Activated CD4-positive, alpha-beta memory T cell treated with anti-CD3 and anti-CD28 coated beads for 36 hours (primary cell): ENCODE measurements at regions not wholly inside any gene's neighbourhood (a gene's known extent, or its start where the extent isn't known, plus 50 kb on each side); places are given as distances from the start of the nearest gene placed in this dataset.
"Not testable (repeated sequence)": the region's sequence is repeated elsewhere in the genome, so short reads cannot be mapped to it uniquely, and the experiment has no call there.

Source experiments
- CTCF ChIA-PET: fragments of 350-600 bp; sonication (Branson Sonifier 250); formaldehyde crosslinking; loops from one replicate; lab custom pipeline; 2021; ENCODE audit warnings: antibody characterized with exemption, inconsistent platforms; lab: Charles Lee
- POLR2A ChIA-PET: fragments of 350-600 bp; sonication (Branson Sonifier 250); formaldehyde crosslinking; loops from one replicate; lab custom pipeline; 2021; ENCODE audit warnings: antibody characterized with exemption; lab: Charles Lee
- DNase-seq: peaks from one replicate; pipeline ENCODE4 v3.0.0-alpha.2; 2020
- H3K27ac Mint-ChIP-seq: one replicate; pipeline ENCODE4 v1.8.0; 2021; ENCODE audit warnings: mixed read lengths
- H3K27me3 Mint-ChIP-seq: one replicate; pipeline ENCODE4 v1.8.0; 2021; ENCODE audit warnings: mixed read lengths
- H3K36me3 Mint-ChIP-seq: one replicate; pipeline ENCODE4 v1.8.0; 2021; ENCODE audit warnings: mixed read lengths
- H3K4me1 Mint-ChIP-seq: one replicate; pipeline ENCODE4 v1.8.0; 2021; ENCODE audit warnings: low read depth, mixed read lengths
- H3K4me3 Mint-ChIP-seq: one replicate; pipeline ENCODE4 v1.8.0; 2021; ENCODE audit warnings: mild to moderate bottlenecking, mixed read lengths
- H3K9me3 Mint-ChIP-seq: one replicate; pipeline ENCODE4 v1.8.0; 2021; ENCODE audit warnings: mixed read lengths
- intact Hi-C: fragments of 100-400 bp; cut with micrococcal nuclease; formaldehyde crosslinking; loops from one replicate; pipeline ENCODE4 v1.15.1; 2023

- no peaks in the 10 kb centered on the region for H3K27me3 Mint-ChIP-seq
- no peaks in the 10 kb centered on the region for H3K36me3 Mint-ChIP-seq
These were observed 1480.2 kb upstream of the GOT2 start for GRCh38 chr16:60214311-60214710.

DNA sequence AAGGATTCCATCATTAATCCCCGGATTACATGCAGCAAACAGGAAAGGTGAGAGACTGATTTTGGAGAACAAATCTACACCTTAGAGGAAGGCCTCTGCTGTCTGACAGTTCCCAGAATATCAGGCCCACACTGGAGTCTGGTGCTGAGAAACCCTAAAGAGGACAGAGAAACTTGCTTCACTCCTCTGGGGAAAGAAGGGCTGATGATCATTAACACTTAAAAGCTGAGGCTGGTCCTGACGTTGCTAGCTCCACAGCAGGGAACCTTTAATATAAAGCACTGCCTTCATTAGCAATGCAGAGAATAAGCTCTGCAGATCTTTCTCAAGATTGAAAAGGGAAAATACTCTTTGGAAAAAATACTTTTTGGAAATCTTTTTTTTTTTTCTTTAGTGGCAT lies 1472.4 kb upstream of the GOT2 start:
- intact Hi-C loops = no loop called here
- Mint-ChIP-seq H3K27ac (no peak overlapping the region), H3K27me3 (no peaks in the 10 kb centered on the region), H3K4me3 (no peak overlapping the region), H3K9me3 (peaks cover 10% of the 10 kb centered on the region), H3K36me3 (no peaks in the 10 kb centered on the region), H3K4me1 (no peaks in the 10 kb centered on the region)
- no peak for DNase-seq
- ChIA-PET CTCF (no interaction called here), POLR2A (no interaction called here)

More at GRCh38 chr16:60214311-60214710, 1480.2 kb upstream of the GOT2 start:
- ChIA-PET POLR2A (no interaction called here), CTCF (interaction anchor here (1.5 kb wide), 1 partner anchor 11 kb away, joined by 4 read pairs; no protein-coding TSS in a partner anchor)
- Mint-ChIP-seq H3K4me3 (no peak overlapping the region), H3K4me1 (no peaks in the 10 kb centered on the region), H3K9me3 (peaks cover 11% of the 10 kb centered on the region), H3K27ac (no peak overlapping the region)
- intact Hi-C loops = no loop called here
- DNase-seq = no peak

- Mint-ChIP-seq H3K9me3 (peaks cover 29% of the 10 kb centered on the region), H3K27ac (no peak overlapping the region), H3K4me3 (no peak overlapping the region), H3K36me3 (peaks cover 2% of the 10 kb centered on the region), H3K27me3 (no peaks in the 10 kb centered on the region), H3K4me1 (no peaks in the 10 kb centered on the region)
- CTCF ChIA-PET = interaction anchor here (1.8 kb wide), 1 partner anchor 10 kb away, joined by 4 read pairs; no protein-coding TSS in a partner anchor
- DNase-seq = no peak
- intact Hi-C loops = no loop called here
- POLR2A ChIA-PET = no interaction called here
These were observed 1470.1 kb upstream of the GOT2 start for GRCh38 chr16:60204181-60204580.

GRCh38 chr16:60203525-60204124 lies 1469.5 kb upstream of the GOT2 start:
- peaks cover 2% of the 10 kb centered on the region for H3K36me3 Mint-ChIP-seq
- peaks cover 33% of the 10 kb centered on the region for H3K9me3 Mint-ChIP-seq
- CTCF ChIA-PET = interaction anchor here (0.9 to 1.8 kb wide), 2 partner anchors 10 to 11 kb away, joined by 3 to 4 read pairs; no protein-coding TSS in a partner anchor
- H3K27ac Mint-ChIP-seq = no peak overlapping the region
- no peak overlapping the region for H3K4me3 Mint-ChIP-seq
- POLR2A ChIA-PET = no interaction called here
- no peaks in the 10 kb centered on the region for H3K27me3 Mint-ChIP-seq
- intact Hi-C loops = no loop called here
- no peak for DNase-seq
- H3K4me1 Mint-ChIP-seq = no peaks in the 10 kb centered on the region

DNA sequence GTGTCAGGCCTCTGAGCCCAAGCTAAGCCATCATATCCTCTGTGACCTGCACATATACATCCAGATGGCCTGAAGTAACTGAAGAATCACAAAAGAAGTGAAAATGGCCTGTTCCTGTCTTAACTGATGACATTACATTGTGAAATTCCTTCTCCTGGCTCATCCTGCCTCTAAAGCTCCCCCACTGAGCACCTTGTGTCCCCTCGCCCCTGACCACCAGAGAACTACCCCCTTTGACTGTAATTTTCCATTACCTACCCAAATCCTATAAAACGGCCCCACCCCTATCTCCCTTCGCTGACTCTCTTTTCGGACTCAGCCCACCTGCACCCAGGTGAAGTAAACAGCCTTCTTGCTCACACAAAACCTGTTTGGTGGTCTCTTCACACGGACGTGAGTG lies 1466.6 kb upstream of the GOT2 start:
- CTCF ChIA-PET, POLR2A ChIA-PET, H3K27me3 Mint-ChIP-seq, H3K4me3 Mint-ChIP-seq, DNase-seq, H3K4me1 Mint-ChIP-seq, intact Hi-C loops, H3K36me3 Mint-ChIP-seq, H3K27ac Mint-ChIP-seq: not testable (repeated sequence)
- peaks cover 31% of the 10 kb centered on the region for H3K9me3 Mint-ChIP-seq

DNA sequence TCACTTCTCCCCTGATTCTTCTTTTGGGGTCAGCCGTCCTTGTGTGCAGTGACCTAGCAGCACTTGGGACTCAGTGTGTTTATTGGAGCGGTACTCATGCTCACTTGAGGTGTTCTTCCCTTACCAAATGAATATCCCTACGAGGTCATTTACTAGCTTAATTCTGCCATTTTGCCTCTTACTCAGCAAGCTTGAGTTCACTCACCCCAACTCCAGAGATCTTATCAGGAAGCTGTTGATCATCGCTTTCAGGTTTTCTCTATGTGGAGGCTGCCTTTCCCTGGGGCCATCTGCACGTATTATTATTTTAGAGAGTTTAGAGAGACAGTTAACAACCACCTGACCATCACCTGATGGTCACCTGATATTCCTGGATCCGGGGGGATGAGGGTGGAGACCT lies 1466.0 kb upstream of the GOT2 start:
- intact Hi-C loops = no loop called here
- CTCF ChIA-PET = no interaction called here
- peaks cover 30% of the 10 kb centered on the region for H3K9me3 Mint-ChIP-seq
- peaks cover 2% of the 10 kb centered on the region for H3K36me3 Mint-ChIP-seq
- POLR2A ChIA-PET = no interaction called here
- no peak for DNase-seq
- H3K27me3 Mint-ChIP-seq = no peaks in the 10 kb centered on the region
- no peak overlapping the region for H3K27ac Mint-ChIP-seq
- no peaks in the 10 kb centered on the region for H3K4me1 Mint-ChIP-seq
- no peak overlapping the region for H3K4me3 Mint-ChIP-seq

GRCh38 chr16:60199150-60199549 lies 1465.0 kb upstream of the GOT2 start:
- Mint-ChIP-seq H3K36me3 (peaks cover 2% of the 10 kb centered on the region), H3K9me3 (peaks cover 34% of the 10 kb centered on the region), H3K27ac (no peak overlapping the region), H3K4me3 (no peak overlapping the region), H3K4me1 (no peaks in the 10 kb centered on the region), H3K27me3 (no peaks in the 10 kb centered on the region)
- no peak for DNase-seq
- ChIA-PET CTCF (no interaction called here), POLR2A (no interaction called here)
- intact Hi-C loops = no loop called here

- no peaks in the 10 kb centered on the region for H3K36me3 Mint-ChIP-seq
- no peaks in the 10 kb centered on the region for H3K27me3 Mint-ChIP-seq
These were observed 1447.4 kb upstream of the GOT2 start for GRCh38 chr16:60181536-60181935.

GRCh38 chr16:60180609-60181008 lies 1446.5 kb upstream of the GOT2 start:
- H3K27ac Mint-ChIP-seq = no peak overlapping the region
- H3K4me3 Mint-ChIP-seq = no peak overlapping the region
- no peaks in the 10 kb centered on the region for H3K4me1 Mint-ChIP-seq
- peaks cover 34% of the 10 kb centered on the region for H3K9me3 Mint-ChIP-seq
- H3K36me3 Mint-ChIP-seq = no peaks in the 10 kb centered on the region
- ChIA-PET CTCF (no interaction called here), POLR2A (no interaction called here)
- intact Hi-C loops = no loop called here
- DNase-seq = no peak
- no peaks in the 10 kb centered on the region for H3K27me3 Mint-ChIP-seq

More at GRCh38 chr16:60181536-60181935, 1447.4 kb upstream of the GOT2 start:
- DNase-seq = no peak
- Mint-ChIP-seq H3K9me3 (peaks cover 30% of the 10 kb centered on the region), H3K4me1 (no peaks in the 10 kb centered on the region), H3K27ac (no peak overlapping the region), H3K4me3 (no peak overlapping the region)
- intact Hi-C loops = no loop called here
- CTCF ChIA-PET = no interaction called here
- POLR2A ChIA-PET = no interaction called here

GRCh38 chr16:60170196-60170595 lies 1436.1 kb upstream of the GOT2 start:
- H3K27me3 Mint-ChIP-seq = no peaks in the 10 kb centered on the region
- H3K36me3 Mint-ChIP-seq = no peaks in the 10 kb centered on the region
- no peak overlapping the region for H3K4me3 Mint-ChIP-seq
- intact Hi-C loops = no loop called here
- H3K27ac Mint-ChIP-seq = no peak overlapping the region
- no peaks in the 10 kb centered on the region for H3K4me1 Mint-ChIP-seq
- ChIA-PET POLR2A (no interaction called here), CTCF (no interaction called here)
- peaks cover 24% of the 10 kb centered on the region for H3K9me3 Mint-ChIP-seq
- no peak for DNase-seq

GRCh38 chr16:60166111-60166510 lies 1432.0 kb upstream of the GOT2 start:
- Mint-ChIP-seq H3K4me3 (no peak overlapping the region), H3K27me3 (no peaks in the 10 kb centered on the region), H3K36me3 (no peaks in the 10 kb centered on the region), H3K9me3 (peaks cover 18% of the 10 kb centered on the region), H3K27ac (no peak overlapping the region), H3K4me1 (no peaks in the 10 kb centered on the region)
- intact Hi-C loops = no loop called here
- ChIA-PET POLR2A (no interaction called here), CTCF (no interaction called here)
- no peak for DNase-seq

DNA sequence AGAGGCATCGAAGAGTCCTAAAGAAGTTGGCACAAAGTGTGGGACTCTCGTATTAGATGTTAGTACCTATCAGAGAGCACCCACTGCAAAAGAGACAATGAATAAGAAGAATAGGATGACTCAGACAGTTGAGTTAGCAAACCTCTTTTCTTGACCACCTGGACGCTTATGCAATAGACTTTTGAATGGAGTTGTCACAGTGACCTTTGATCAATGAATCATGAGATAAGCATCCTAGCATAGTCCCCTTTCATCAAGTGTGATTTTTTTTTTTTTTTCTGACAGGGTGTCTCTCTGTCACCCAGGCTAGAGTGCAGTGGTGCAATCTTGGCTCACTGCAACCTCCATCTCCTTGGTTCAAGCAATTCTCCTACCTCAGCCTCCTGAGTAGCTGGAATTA lies 1417.9 kb upstream of the GOT2 start:
- Mint-ChIP-seq H3K4me3 (no peak overlapping the region), H3K36me3 (no peaks in the 10 kb centered on the region), H3K27ac (no peak overlapping the region), H3K4me1 (no peaks in the 10 kb centered on the region), H3K9me3 (peaks cover 47% of the 10 kb centered on the region), H3K27me3 (no peaks in the 10 kb centered on the region)
- CTCF ChIA-PET = no interaction called here
- POLR2A ChIA-PET = no interaction called here
- no peak for DNase-seq
- intact Hi-C loops = no loop called here

DNA sequence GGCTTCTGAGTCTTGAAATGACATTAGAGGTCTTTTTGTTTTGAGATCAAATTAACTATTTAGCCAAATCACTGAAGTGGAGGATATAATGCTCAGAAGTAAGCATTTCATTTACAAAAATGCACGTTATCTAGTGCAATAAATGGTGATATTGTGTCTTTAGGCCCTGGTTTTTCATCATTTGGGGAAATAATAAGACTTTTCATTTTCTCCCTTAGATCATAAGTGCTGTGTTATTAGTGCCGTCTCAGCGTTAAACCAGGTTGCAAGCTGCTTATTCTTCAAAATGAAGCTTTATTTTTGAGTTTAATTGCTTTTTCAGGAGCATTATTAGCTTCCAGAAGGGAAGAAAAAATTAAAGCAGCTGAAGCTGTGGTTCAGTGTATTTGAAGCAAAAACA lies 1416.8 kb upstream of the GOT2 start:
- Mint-ChIP-seq H3K27me3 (no peaks in the 10 kb centered on the region), H3K4me3 (no peak overlapping the region), H3K4me1 (no peaks in the 10 kb centered on the region), H3K27ac (no peak overlapping the region), H3K9me3 (peaks cover 47% of the 10 kb centered on the region), H3K36me3 (no peaks in the 10 kb centered on the region)
- intact Hi-C loops = no loop called here
- ChIA-PET POLR2A (no interaction called here), CTCF (no interaction called here)
- no peak for DNase-seq
